ENCODE measurements at regions not wholly inside any gene's neighbourhood (a gene's known extent, or its start where the extent isn't known, plus 50 kb on each side); places are given as distances from the start of the nearest gene placed in this dataset.

DNA sequence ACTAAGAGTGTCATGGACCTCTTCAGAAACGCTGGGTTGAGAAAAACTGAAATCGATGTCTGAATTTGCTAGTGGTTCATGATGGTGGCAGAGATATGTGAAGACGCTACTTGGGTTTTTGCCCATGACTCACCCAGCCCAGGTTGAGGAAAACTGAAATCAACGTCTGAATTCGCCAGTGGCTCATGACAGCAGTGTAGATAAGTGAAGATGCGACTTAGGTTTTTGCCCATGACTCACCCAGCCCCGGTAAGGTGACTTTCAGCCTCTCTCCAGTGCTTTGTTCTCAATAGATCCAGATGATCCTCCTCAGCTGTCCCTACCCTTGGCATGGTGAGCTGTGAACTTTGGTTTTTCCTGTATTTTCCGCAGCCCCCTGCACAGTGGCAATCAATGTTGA is 105.3 kb upstream of the SIX3 start:
- no peaks in the 10 kb centered on the region for H3K36me3 ChIP-seq
- no peak for DNase-seq (ENCODE audit: extremely low spot score in 2 of 2)
- TF ChIP-seq, protein P1, sequence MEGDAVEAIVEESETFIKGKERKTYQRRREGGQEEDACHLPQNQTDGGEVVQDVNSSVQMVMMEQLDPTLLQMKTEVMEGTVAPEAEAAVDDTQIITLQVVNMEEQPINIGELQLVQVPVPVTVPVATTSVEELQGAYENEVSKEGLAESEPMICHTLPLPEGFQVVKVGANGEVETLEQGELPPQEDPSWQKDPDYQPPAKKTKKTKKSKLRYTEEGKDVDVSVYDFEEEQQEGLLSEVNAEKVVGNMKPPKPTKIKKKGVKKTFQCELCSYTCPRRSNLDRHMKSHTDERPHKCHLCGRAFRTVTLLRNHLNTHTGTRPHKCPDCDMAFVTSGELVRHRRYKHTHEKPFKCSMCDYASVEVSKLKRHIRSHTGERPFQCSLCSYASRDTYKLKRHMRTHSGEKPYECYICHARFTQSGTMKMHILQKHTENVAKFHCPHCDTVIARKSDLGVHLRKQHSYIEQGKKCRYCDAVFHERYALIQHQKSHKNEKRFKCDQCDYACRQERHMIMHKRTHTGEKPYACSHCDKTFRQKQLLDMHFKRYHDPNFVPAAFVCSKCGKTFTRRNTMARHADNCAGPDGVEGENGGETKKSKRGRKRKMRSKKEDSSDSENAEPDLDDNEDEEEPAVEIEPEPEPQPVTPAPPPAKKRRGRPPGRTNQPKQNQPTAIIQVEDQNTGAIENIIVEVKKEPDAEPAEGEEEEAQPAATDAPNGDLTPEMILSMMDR (IDR thresholded peaks at IDR 0.05): no peak
- TF ChIP-seq POLR2AphosphoS5 (IDR thresholded peaks at IDR 0.05; ENCODE audit: insufficient read depth in 1 of 2, low read depth in 1 of 2) (no peak), POLR2A (IDR thresholded peaks at IDR 0.05) (no peak)
- intact Hi-C loops (cut with DNase I): no loop called here
- no peak overlapping the region for H3K4me3 ChIP-seq
- no peak overlapping the region for H3K27ac ChIP-seq
- no peaks in the 10 kb centered on the region for H3K27me3 ChIP-seq
- H3K4me1 ChIP-seq: no peaks in the 10 kb centered on the region
- H3K9me3 ChIP-seq: no peaks in the 10 kb centered on the region

DNA sequence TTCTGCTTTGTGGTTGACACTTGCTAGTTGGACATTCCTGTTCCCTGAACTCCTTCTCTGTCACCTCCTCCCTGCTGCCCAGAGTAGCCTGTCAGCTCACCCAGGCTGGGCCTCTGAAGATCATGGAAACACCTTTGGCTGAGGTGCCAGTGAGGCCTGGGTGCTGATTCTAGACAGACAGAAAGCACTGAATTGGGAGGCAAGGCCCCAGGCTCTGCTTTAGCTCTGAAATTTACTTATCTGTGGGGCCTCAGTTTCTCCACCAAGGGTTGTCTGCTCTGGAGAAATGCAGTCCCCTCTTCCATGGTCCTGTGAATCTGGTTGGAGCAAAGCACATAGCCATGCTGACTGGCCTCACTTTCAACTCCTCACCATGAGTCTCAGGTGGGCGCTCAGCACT is 104.6 kb upstream of the SIX3 start:
- no peak overlapping the region for H3K4me3 ChIP-seq
- no peak overlapping the region for H3K27ac ChIP-seq
- H3K27me3 ChIP-seq: no peaks in the 10 kb centered on the region
- TF ChIP-seq POLR2A (IDR thresholded peaks at IDR 0.05) (no peak), POLR2AphosphoS5 (IDR thresholded peaks at IDR 0.05; ENCODE audit: insufficient read depth in 1 of 2, low read depth in 1 of 2) (no peak)
- TF ChIP-seq, protein P1 (IDR thresholded peaks at IDR 0.05): no peak
- intact Hi-C loops (cut with DNase I): no loop called here
- H3K36me3 ChIP-seq: no peaks in the 10 kb centered on the region
- no peaks in the 10 kb centered on the region for H3K9me3 ChIP-seq
- no peaks in the 10 kb centered on the region for H3K4me1 ChIP-seq
- DNase-seq (ENCODE audit: extremely low spot score in 2 of 2): peak in 1 of 2 donors; percentile 70

DNA sequence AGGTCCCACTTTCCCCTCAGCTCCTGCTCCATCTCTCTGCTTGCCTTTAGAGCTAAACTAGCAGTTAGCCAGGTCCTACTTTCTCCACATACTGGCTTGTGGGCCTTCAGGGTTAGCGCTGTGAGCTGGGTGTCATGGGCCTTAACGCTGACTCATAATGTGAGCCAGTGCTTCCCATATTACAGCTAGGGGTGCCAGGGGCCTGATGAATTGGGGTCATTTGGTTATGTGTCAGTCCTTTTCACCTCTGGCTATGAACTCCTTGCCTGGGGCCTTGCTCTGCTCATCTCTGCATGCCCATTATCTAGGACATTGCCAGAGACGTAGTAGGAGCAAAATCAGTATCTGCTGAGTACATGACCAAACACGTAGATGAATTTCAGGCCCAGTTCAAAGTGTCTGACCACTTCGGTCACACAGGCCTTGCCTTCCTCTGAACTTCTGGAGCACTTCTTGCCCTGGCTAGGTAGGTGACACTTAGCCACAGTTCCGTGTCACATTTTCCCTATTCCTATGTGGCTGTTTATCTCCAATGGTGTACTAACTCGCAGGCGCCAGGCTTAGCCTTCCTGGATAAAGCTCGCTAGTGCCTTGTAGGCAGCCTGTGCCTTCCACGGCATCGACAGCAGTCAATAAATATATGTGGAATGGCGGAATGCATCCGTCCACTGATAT is 103.2 kb upstream of the SIX3 start:
- no peak overlapping the region for H3K27ac ChIP-seq
- H3K27me3 ChIP-seq: no peaks in the 10 kb centered on the region
- no peaks in the 10 kb centered on the region for H3K4me1 ChIP-seq
- H3K36me3 ChIP-seq: no peaks in the 10 kb centered on the region
- peak in 1 of 2 donors; percentile 74 for DNase-seq (ENCODE audit: extremely low spot score in 2 of 2)
- intact Hi-C loops (cut with DNase I): no loop called here
- TF ChIP-seq POLR2AphosphoS5 (IDR thresholded peaks at IDR 0.05; ENCODE audit: insufficient read depth in 1 of 2, low read depth in 1 of 2) (no peak), POLR2A (IDR thresholded peaks at IDR 0.05) (no peak)
- TF ChIP-seq, protein P1 (IDR thresholded peaks at IDR 0.05): no peak
- H3K9me3 ChIP-seq: no peaks in the 10 kb centered on the region
- H3K4me3 ChIP-seq: no peak overlapping the region

DNA sequence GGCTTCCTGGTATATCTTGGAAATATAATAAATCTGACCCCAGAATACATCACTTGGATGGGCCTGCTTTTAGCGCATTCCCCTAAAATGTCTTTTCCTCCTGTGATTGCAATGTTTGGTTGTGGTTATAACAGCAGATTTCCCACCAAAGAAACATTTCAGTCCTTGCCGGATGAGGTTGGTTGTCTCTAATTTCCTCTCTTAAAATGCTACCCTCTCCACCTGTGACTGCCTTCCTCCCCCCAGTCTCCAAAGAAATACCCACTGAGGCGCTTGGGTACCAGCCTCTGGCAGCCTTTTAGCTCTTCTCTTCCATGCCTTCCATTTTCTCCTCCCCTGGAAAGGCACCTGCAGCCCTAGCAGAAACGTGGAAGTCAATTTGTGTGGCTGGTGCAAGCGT is 102.1 kb upstream of the SIX3 start:
- no peak overlapping the region for H3K27ac ChIP-seq

More for the DNA sequence above, 102.1 kb upstream of the SIX3 start:
- Histone ChIP-seq H3K4me1 (no peaks in the 10 kb centered on the region), H3K36me3 (no peaks in the 10 kb centered on the region), H3K4me3 (no peak overlapping the region), H3K9me3 (no peaks in the 10 kb centered on the region), H3K27me3 (no peaks in the 10 kb centered on the region)
- intact Hi-C loops (cut with DNase I): no loop called here
- TF ChIP-seq POLR2AphosphoS5 (IDR thresholded peaks at IDR 0.05; ENCODE audit: insufficient read depth in 1 of 2, low read depth in 1 of 2): no peak
- no peak for TF ChIP-seq POLR2A (IDR thresholded peaks at IDR 0.05)
- TF ChIP-seq, protein P1 (IDR thresholded peaks at IDR 0.05): no peak
- peak in 1 of 2 donors; percentile 40 for DNase-seq (ENCODE audit: extremely low spot score in 2 of 2)

All from vagina (tissue), 2 donors.